ENCODE measurements at regions not wholly inside any gene's neighbourhood (a gene's known extent, or its start where the extent isn't known, plus 50 kb on each side); places are given as distances from the start of the nearest gene placed in this dataset.

DNA sequence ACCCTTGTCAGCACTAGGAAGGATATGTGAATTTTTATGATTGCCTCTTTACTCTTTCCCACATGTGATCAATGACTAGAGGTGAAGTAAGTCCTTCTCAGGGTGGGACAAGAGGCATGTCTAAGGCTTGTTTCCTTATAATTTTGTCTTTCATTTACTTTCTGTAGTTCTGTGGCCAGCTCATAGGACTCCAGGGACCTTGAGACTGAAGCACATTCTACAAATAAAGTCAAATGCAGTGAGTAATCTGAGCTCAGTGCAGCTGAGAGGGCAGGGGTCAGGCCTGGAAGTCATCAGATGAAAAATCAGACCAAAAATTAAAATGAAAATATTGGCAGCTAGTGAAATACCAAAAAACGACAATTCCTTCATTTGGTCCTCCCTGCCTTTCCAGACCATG is 424.7 kb upstream of the THBS1 start:
- TF ChIP-seq, protein P1, sequence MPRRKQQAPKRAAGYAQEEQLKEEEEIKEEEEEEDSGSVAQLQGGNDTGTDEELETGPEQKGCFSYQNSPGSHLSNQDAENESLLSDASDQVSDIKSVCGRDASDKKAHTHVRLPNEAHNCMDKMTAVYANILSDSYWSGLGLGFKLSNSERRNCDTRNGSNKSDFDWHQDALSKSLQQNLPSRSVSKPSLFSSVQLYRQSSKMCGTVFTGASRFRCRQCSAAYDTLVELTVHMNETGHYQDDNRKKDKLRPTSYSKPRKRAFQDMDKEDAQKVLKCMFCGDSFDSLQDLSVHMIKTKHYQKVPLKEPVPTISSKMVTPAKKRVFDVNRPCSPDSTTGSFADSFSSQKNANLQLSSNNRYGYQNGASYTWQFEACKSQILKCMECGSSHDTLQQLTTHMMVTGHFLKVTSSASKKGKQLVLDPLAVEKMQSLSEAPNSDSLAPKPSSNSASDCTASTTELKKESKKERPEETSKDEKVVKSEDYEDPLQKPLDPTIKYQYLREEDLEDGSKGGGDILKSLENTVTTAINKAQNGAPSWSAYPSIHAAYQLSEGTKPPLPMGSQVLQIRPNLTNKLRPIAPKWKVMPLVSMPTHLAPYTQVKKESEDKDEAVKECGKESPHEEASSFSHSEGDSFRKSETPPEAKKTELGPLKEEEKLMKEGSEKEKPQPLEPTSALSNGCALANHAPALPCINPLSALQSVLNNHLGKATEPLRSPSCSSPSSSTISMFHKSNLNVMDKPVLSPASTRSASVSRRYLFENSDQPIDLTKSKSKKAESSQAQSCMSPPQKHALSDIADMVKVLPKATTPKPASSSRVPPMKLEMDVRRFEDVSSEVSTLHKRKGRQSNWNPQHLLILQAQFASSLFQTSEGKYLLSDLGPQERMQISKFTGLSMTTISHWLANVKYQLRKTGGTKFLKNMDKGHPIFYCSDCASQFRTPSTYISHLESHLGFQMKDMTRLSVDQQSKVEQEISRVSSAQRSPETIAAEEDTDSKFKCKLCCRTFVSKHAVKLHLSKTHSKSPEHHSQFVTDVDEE (CRISPR knock-in tag; IDR thresholded peaks at IDR 0.05): no peak
- TF ChIP-seq RARB (CRISPR knock-in tag; IDR thresholded peaks at IDR 0.05) (no peak), SNAI2 (CRISPR knock-in tag; IDR thresholded peaks at IDR 0.05) (no peak), ZNF70 (CRISPR knock-in tag; IDR thresholded peaks at IDR 0.05) (no peak), ARNTL (CRISPR knock-in tag; IDR thresholded peaks at IDR 0.05; ENCODE audit: borderline replicate concordance, low read depth) (no peak), ISL1 (CRISPR knock-in tag; IDR thresholded peaks at IDR 0.05) (no peak), CSDC2 (CRISPR knock-in tag; IDR thresholded peaks at IDR 0.05) (no peak), ZC3H10 (CRISPR knock-in tag; IDR thresholded peaks at IDR 0.05) (no peak), GLIS3 (CRISPR knock-in tag; IDR thresholded peaks at IDR 0.05) (no peak), OSR1 (CRISPR knock-in tag; IDR thresholded peaks at IDR 0.05) (no peak)
- TF ChIP-seq, protein P2, sequence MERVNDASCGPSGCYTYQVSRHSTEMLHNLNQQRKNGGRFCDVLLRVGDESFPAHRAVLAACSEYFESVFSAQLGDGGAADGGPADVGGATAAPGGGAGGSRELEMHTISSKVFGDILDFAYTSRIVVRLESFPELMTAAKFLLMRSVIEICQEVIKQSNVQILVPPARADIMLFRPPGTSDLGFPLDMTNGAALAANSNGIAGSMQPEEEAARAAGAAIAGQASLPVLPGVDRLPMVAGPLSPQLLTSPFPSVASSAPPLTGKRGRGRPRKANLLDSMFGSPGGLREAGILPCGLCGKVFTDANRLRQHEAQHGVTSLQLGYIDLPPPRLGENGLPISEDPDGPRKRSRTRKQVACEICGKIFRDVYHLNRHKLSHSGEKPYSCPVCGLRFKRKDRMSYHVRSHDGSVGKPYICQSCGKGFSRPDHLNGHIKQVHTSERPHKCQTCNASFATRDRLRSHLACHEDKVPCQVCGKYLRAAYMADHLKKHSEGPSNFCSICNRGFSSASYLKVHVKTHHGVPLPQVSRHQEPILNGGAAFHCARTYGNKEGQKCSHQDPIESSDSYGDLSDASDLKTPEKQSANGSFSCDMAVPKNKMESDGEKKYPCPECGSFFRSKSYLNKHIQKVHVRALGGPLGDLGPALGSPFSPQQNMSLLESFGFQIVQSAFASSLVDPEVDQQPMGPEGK (CRISPR knock-in tag; IDR thresholded peaks at IDR 0.05; ENCODE audit: borderline replicate concordance): no peak
